ENCODE measurements at regions not wholly inside any gene's neighbourhood (a gene's known extent, or its start where the extent isn't known, plus 50 kb on each side); places are given as distances from the start of the nearest gene placed in this dataset.
"Not testable (repeated sequence)": the region's sequence is repeated elsewhere in the genome, so short reads cannot be mapped to it uniquely, and the experiment has no call there.

GRCh38 chr6:104676679-104677078 lies 183.0 kb downstream of the HACE1 start:
- DNase-seq (ENCODE audit: low spot score): not testable (repeated sequence)

DNA sequence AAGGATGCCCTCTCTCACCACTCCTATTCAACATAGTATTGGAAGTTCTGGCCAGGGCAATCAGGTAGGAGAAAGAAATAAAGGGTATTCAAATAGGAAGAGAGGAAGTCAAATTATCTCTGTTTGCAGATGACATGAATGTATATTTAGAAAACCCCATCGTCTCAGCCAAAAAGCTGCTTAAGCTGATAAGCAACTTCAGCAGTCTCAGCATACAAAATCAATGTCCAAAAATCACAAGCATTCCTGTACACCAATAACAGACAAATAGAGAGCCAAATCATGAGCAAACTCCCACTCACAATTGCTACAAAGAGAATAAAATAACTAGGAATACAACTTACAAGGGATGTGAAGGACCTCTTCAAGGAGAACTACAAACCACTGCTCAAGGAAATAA lies 184.6 kb downstream of the HACE1 start:
- DNase-seq (ENCODE audit: low spot score): not testable (repeated sequence)

DNA sequence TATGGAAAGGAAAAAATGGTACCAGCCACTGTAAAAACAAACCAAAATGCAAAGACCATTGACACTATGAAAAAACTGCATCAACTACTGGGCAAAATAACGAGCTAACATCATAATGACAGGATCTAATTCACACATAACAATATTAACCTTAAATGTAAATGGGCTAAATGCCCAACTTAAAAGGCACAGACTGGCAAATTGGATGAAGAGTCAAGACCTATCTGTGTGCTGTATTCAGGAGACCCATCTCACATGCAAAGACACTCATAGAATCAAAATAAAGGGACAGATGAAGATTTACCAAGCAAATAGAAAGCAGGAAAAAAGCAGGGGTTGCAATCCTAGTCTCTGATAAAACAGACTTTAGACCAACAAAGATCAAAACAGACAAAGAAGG lies 186.6 kb downstream of the HACE1 start:
- DNase-seq (ENCODE audit: low spot score): not testable (repeated sequence)

DNA sequence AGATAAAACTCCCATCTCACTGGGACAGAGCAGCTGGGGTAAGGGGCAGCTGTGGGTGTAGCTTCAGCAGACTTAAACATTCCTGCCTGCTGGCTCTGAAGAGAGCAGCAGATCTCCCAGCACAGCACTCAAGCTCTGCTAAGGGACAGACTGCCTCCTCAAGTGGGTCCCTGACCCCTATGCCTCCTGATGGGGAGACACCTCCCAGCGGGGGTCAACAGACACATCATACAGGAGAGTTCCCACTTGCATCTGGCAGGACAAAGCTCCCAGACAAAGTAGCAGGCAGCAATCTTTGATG lies 188.2 kb downstream of the HACE1 start:
- DNase-seq (ENCODE audit: low spot score): not testable (repeated sequence)

DNA sequence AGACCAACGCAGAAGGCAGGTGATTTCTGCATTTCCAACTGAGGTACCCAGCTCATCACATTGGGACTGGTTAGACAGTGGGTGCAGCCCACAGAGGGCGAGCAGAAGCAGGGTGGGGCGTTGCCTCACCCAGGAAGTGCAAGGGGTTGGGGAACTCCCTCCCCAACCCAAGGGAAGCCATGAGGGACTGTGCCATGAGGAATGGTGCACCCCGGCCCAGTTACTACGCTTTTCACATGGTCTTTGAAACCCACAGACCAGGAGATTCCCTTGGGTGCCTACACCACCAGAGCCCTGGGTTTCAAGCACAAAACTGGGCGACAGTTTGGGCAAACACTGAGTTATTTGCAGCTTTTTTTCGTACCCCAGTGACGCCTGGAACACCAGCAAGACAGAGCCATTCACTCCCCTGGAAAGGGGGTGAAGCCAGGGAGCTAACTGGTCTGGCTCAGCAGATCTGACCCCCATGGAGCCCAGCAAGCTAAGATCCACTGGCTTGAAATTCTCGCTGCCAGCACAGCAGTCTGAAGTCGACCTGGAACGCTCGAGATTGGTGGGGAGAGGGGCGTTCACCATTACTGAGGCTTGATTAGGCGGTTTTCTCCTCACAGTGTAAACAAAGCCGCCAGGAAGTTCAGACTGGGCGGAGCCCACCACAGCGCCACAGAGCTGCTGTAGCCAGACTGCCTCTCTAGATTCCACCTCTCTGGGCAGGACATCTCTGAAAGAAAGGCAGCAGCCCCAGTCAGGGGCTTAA lies 188.7 kb downstream of the HACE1 start:
- not testable (repeated sequence) for DNase-seq (ENCODE audit: low spot score)

DNA sequence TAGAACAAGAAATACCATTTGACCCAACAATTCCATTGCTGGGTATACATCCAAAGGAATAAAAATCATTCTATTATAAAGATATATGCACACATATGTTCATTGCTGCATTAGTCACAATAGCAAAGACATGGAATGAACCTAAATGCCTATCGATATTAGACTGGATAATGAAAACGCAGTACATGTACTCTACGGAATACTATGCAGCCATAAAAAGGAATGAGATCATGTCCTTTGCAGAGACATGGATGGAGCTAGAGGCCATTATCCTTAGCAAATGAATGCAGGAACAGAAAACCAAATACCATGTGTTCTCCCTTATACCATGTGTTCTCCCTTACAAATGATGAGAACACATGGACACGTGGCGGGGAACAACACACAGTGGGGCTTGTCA lies 190.2 kb downstream of the HACE1 start:
- DNase-seq (ENCODE audit: low spot score): no peak

DNA sequence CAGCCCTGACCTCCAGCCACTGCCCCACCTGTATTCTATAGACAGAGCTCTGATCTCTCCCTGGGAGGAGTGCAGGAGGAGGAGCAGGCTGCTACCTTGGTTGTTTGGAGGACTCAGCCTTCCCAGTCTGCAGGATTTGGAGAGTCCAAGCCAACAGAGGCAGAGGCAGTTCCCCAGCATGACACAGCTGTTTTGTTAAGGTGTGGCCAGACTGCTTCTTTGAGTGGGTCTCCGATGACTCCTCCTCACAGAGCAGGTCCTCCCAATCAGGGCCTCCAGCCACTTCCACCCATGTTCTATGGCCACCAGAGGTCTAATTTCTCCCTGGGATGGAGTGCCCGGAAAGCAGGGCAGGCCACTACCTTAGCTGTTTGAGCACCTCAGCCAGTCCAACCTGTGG lies 203.5 kb downstream of the HACE1 start:
- DNase-seq (ENCODE audit: low spot score): no peak

- DNase-seq (ENCODE audit: low spot score): no peak
Observed at GRCh38 chr6:104653781-104654180, 205.9 kb downstream of the HACE1 start.

- no peak for DNase-seq (ENCODE audit: low spot score)
Observed at GRCh38 chr6:104648347-104648746, 211.4 kb downstream of the HACE1 start.

DNA sequence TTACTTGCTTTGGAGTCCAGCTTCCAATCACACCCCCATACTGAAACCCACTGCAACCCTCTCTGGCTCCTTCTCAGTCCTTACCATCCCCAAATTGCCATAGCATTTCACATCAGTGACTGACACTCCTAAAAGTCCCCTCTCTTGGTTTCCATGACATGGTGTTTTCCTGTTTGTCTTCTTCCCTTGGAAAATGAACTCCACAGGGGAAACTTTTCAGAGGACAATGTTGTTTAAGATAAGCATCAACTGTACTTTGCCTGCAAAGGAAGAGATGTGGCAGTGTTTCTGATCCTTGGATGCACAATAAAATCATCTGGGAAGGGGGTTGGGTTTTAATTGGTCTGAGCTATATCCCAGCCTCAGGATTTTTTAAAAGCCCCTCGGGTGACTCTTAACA lies 214.9 kb downstream of the HACE1 start:
- no peak for DNase-seq (ENCODE audit: low spot score)

GRCh38 chr6:104642871-104643270 lies 216.8 kb downstream of the HACE1 start:
- no peak for DNase-seq (ENCODE audit: low spot score)

- DNase-seq (ENCODE audit: low spot score): no peak
Observed at GRCh38 chr6:104640761-104641160, 219.0 kb downstream of the HACE1 start.

DNA sequence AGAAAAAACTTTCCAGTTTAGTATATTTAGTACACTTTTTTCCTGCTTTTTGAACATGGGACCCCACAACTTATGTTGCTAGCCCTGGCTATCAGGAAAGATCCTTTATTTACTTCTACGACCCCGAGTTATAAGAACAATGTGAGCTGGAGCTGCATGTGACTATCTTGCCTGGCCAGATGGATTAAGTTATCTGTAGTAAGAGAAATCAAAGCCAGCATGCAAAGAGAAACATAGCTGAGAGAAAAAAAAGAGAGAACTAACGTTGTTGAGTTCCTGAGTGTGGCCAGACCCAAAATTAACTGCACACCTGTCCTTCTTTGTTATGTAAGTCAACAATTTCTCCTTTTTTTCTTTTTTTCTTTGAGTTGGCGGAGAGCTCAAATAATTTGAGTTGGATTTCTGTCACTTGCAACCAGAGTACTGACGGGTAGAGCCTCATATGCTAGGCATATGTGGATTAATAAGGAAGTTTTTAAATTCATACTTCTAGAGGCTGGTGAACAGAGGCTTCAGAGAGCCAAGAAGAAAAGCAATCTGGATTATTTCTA lies 219.5 kb downstream of the HACE1 start:
- no peak for DNase-seq (ENCODE audit: low spot score)

GRCh38 chr6:104639668-104640067 lies 220.1 kb downstream of the HACE1 start:
- peak; percentile 8 for DNase-seq (ENCODE audit: low spot score)

DNA sequence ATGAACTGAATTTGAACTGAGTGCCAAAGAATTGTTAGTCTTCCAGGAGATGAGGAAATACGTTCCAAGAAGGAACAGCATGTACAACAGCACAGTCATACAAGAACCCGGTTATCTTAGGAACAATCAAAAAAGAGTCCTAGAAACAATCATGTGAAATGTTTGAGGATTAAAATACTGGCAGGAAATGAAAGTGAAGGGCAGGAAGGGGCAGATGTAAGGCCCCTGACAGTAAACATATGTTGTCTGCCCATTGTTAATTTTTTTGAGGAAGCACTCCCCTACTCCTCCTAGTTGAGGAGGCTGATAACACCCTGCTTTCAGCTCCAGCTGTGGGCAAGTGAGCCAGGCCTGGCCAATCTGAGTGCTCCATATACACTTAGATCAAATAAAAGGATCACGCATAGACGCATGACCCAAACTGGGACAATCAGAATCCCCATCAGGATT lies 220.9 kb downstream of the HACE1 start:
- DNase-seq (ENCODE audit: low spot score): peak; percentile 35

GRCh38 chr6:104633125-104633524 lies 226.6 kb downstream of the HACE1 start:
- no peak for DNase-seq (ENCODE audit: low spot score)

DNA sequence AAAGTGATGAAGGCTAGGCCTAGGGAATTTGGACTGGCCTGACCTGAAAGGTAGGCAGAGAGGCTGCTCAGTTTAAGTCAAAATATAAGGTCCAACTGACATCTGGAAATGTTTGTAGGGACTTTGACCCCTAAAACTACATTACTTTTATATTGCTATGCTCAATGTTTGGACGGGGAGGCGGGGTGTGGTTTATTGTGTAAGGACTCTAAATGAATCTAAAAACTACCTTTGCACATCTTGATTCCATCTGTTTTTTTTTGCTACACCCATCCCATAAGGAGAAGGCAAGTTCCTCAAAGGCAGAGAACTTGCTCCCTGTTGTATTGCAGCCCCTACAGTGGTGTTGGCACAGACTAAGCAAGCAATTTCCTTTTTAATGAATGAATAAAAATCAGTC lies 227.1 kb downstream of the HACE1 start:
- DNase-seq (ENCODE audit: low spot score): no peak

GRCh38 chr6:104630955-104631354 lies 228.8 kb downstream of the HACE1 start:
- DNase-seq (ENCODE audit: low spot score): no peak

GRCh38 chr6:104630522-104630921 lies 229.2 kb downstream of the HACE1 start:
- DNase-seq (ENCODE audit: low spot score): no peak

- DNase-seq (ENCODE audit: low spot score): no peak
Observed at GRCh38 chr6:104629826-104630225, 229.9 kb downstream of the HACE1 start.

DNA sequence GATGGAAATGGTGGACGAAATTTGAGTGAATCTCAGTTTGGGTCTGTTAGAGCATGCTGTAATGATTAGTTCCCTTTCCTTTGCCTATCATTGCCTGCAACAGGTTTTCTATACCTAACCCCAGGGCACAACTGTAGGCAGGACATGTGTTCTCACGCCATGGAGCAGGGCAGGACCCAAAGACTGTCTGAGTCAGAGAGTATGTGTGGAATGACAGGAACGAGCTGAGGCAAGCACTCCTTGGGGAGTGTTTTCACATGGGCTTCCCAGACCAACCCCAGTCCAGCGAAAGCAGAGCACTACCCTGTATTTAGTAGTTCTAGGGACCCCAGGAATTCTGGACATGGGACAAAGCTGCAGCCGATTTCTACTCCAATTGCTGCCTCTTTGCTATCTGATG lies 234.2 kb downstream of the HACE1 start:
- DNase-seq (ENCODE audit: low spot score): no peak

DNA sequence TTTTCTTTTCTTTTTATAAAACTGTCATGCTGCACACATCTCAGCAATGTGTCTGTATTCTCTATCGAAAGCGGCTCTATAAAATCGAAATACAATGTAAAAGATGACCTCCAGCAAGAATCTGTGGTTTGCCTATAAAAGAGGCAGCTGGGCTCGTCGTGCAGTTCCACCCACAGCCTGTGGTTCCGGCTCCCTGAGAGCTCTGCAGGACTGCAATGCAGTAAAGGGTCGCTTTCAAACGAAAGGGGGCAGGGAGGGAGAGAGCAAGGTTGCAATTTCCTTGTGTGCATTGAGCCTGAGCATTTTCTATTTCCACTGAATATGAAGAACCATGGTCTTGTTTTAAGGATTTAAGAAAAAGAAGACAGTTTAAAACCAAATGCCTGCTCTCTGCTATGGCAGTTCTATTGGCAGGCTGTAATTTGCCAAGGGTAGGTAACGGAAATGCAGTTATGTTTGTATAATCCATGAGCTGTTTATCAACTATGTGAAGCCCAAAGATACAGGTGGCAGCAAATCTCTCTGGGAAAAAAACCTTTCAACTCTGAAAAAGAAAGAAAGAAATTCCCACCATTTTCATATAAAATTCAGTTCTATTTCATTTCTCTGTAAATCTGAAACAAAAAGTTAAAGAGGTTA lies 236.5 kb downstream of the HACE1 start:
- DNase-seq (ENCODE audit: low spot score): no peak

DNA sequence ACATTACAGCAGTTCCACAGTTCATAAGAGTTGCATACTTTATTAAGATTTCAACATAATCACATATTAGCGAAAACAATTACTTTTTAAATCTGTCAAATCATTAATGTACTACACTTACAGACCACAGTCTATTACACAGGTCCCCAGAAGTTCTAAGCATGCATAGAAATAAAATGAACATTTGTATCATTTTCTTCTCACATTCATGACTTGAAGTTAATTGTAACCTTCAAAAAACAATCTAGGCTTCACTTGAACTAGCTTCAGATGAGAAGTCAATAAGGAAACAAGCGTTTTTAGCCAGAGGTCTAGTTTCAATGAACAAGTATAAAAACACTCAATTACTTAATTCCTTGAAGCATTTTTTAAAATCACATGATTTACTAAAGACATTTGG lies 238.3 kb downstream of the HACE1 start:
- DNase-seq (ENCODE audit: low spot score): no peak

GRCh38 chr6:104617591-104617990 lies 242.1 kb downstream of the HACE1 start:
- no peak for DNase-seq (ENCODE audit: low spot score)
